ENCODE measurements at regions not wholly inside any gene's neighbourhood (a gene's known extent, or its start where the extent isn't known, plus 50 kb on each side); places are given as distances from the start of the nearest gene placed in this dataset.

- FAIRE-seq = no peak
- no peak for DNase-seq (ENCODE audit: insufficient read length)
These were observed 151.5 kb downstream of the INHBB start for GRCh38 chr2:120497261-120497977.

GRCh38 chr2:120498121-120498520 lies 152.2 kb downstream of the INHBB start:
- DNase-seq (ENCODE audit: insufficient read length) (no peak), FAIRE-seq (no peak)
- TF ChIP-seq POLR2AphosphoS5 (IDR thresholded peaks at IDR 0.05; ENCODE audit: low read depth, low read length) = no peak
- no peak for TF ChIP-seq TAF1 (IDR thresholded peaks at IDR 0.05; ENCODE audit: borderline replicate concordance, low read depth, low read length)
- no peak for TF ChIP-seq POLR2A (IDR thresholded peaks at IDR 0.05; ENCODE audit: low read depth, low read length)

More at GRCh38 chr2:120497261-120497977, 151.5 kb downstream of the INHBB start:
- no peak for TF ChIP-seq TAF1 (IDR thresholded peaks at IDR 0.05; ENCODE audit: borderline replicate concordance, low read depth, low read length)
- TF ChIP-seq POLR2AphosphoS5 (IDR thresholded peaks at IDR 0.05; ENCODE audit: low read depth, low read length) = no peak
- no peak for TF ChIP-seq POLR2A (IDR thresholded peaks at IDR 0.05; ENCODE audit: low read depth, low read length)

DNA sequence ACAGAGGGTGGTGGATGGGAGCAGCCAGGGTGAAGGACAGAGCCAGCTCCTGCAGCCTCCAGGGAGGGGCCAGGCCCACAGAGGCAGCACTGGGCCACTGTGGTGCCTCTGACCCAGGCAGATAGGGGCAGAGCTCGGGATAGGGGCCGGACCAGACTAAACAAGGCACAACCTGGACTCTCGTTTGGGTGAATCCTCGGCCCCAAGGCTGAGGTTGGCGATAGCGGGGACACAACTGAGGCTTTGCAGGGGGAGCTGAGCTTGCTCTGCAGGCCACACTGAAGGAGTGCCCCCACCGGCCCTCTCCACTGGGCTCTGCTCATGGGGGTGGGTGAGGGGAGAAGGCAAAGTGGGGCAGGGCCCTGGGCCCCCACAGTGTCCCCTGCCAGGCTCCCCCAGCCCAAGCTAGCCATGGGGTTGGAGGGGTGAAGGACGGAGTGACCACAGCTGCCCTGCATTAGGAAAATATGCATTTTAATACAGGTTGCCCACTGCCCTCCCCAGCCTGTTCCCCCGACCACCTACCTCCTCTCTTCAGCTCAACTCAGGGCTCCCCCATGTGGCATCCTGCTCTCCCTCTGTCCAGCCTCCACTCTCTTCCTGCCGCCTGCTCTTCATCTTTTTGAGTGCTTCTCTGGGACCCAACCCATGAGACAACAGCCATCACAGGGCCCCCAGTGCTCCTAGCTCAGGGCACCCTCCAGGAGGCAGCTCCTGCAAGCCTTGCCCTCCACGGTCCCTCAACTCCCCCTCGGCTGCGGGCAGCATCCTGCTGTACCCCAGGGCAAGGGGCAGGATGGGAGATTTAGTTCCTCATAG lies 152.8 kb downstream of the INHBB start:
- DNase-seq (ENCODE audit: insufficient read length) (no peak), FAIRE-seq (no peak)
- no peak for TF ChIP-seq TAF1 (IDR thresholded peaks at IDR 0.05; ENCODE audit: borderline replicate concordance, low read depth, low read length)
- no peak for TF ChIP-seq POLR2A (IDR thresholded peaks at IDR 0.05; ENCODE audit: low read depth, low read length)
- TF ChIP-seq POLR2AphosphoS5 (IDR thresholded peaks at IDR 0.05; ENCODE audit: low read depth, low read length) = no peak

GRCh38 chr2:120499784-120500495 lies 154.0 kb downstream of the INHBB start:
- DNase-seq (ENCODE audit: insufficient read length) = no peak
- TF ChIP-seq TAF1 (IDR thresholded peaks at IDR 0.05; ENCODE audit: borderline replicate concordance, low read depth, low read length) (no peak), POLR2A (IDR thresholded peaks at IDR 0.05; ENCODE audit: low read depth, low read length) (no peak)
- no peak for FAIRE-seq

- FAIRE-seq (no peak), DNase-seq (ENCODE audit: insufficient read length) (no peak)
- TF ChIP-seq TAF1 (IDR thresholded peaks at IDR 0.05; ENCODE audit: borderline replicate concordance, low read depth, low read length) = no peak
- no peak for TF ChIP-seq POLR2A (IDR thresholded peaks at IDR 0.05; ENCODE audit: low read depth, low read length)
- no peak for TF ChIP-seq POLR2AphosphoS5 (IDR thresholded peaks at IDR 0.05; ENCODE audit: low read depth, low read length)
These were observed 155.7 kb downstream of the INHBB start for GRCh38 chr2:120501591-120501990.

- no peak for FAIRE-seq
- TF ChIP-seq POLR2AphosphoS5 (IDR thresholded peaks at IDR 0.05; ENCODE audit: low read depth, low read length) (no peak), POLR2A (IDR thresholded peaks at IDR 0.05; ENCODE audit: low read depth, low read length) (no peak), TAF1 (IDR thresholded peaks at IDR 0.05; ENCODE audit: borderline replicate concordance, low read depth, low read length) (no peak)
- no peak for DNase-seq (ENCODE audit: insufficient read length)
These were observed 156.4 kb downstream of the INHBB start for GRCh38 chr2:120502357-120502756.

DNA sequence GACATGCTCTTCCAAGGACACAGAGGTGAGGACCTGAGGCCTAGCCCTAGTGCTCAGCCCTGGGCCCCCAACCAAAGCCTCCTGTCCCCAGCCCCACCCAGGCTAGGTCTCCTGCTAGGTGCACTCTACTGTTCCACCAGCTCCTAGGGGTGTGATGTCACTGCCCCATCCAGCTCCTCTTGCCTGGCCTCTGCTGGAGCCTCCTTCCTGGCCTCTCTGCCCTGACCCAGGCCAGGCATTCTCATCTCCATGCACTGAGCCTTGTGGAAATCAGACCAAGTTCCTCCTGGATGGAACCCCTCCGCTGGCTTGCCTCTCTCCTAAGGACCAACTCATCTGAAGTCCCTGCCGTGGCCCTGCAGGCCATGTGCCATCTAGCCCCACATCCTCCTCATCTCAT lies 156.8 kb downstream of the INHBB start:
- no peak for TF ChIP-seq POLR2A (IDR thresholded peaks at IDR 0.05; ENCODE audit: low read depth, low read length)
- TF ChIP-seq POLR2AphosphoS5 (IDR thresholded peaks at IDR 0.05; ENCODE audit: low read depth, low read length) = no peak
- no peak for TF ChIP-seq TAF1 (IDR thresholded peaks at IDR 0.05; ENCODE audit: borderline replicate concordance, low read depth, low read length)
- DNase-seq (ENCODE audit: insufficient read length) = no peak
- no peak for FAIRE-seq

DNA sequence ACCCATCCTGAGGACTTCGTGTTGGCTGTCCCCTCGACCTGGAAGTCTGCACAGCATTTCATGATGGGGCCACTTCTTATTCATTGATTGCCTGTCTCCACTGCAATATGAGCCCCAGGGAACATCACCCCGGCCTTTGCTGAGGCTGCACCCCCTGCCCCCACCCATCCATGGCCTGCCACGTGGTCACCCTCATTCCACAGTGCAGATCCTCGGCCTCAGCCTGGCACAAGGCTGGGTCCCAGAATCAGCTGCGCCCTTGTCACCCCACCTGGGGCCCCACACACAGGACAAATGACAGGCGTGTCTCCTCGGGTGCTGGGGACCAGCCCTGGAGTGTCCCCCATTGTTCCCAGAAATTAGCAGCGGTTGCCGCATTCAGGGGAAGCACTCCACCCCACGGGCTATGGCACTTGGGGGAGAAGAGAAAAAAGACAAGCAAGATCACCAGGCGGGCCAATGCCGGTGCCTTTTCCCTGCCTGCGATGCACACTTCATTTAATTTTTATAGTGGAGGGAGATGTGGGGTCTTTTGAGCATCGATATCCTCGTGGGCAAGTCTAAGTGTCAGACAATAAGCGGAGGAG lies 157.4 kb downstream of the INHBB start:
- no peak for DNase-seq (ENCODE audit: insufficient read length)
- no peak for TF ChIP-seq POLR2A (IDR thresholded peaks at IDR 0.05; ENCODE audit: low read depth, low read length)
- no peak for TF ChIP-seq TAF1 (IDR thresholded peaks at IDR 0.05; ENCODE audit: borderline replicate concordance, low read depth, low read length)
- TF ChIP-seq POLR2AphosphoS5 (IDR thresholded peaks at IDR 0.05; ENCODE audit: low read depth, low read length) = no peak
- FAIRE-seq = no peak

DNA sequence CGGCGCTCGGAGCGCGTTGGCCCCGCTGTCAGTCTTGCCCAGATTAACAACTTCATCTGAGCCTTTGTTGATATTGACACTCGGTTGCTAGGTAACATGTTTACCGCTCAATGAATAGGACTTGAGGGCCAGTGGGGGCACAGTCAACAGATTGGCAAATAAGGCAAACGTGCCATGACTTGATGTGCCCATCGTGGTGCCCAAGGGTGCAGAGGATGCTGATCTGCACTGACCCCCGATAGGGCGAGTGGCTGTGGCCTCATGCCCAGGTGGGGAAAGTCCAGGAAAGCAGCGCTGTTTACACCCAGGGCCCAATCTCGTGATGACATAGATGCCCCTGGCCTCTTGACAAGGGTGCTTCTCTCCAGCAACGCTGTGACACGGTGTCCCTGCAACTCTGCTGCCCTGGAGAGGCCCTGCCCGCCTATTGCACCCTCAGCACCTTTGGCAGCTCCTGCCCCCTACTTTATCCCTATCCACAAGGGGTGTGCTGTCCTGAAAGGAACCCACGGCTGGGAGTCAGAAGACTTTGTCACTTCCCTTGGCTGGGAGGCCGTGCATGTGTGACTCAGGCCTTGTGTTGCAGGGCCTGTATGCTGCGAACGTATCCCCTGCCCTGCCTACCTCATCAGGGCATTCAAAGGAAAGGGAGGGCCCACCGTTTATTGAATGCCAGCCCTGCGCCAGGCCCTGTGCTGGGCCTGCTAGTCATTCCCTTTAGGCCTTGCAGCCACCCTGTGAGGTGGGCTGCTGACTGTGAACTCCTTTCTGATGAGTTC lies 158.0 kb downstream of the INHBB start:
- TF ChIP-seq POLR2AphosphoS5 (IDR thresholded peaks at IDR 0.05; ENCODE audit: low read depth, low read length) (no peak), POLR2A (IDR thresholded peaks at IDR 0.05; ENCODE audit: low read depth, low read length) (no peak), TAF1 (IDR thresholded peaks at IDR 0.05; ENCODE audit: borderline replicate concordance, low read depth, low read length) (no peak)
- DNase-seq (ENCODE audit: insufficient read length) (no peak), FAIRE-seq (no peak)

- DNase-seq (ENCODE audit: insufficient read length) (no peak), FAIRE-seq (no peak)
- TF ChIP-seq TAF1 (IDR thresholded peaks at IDR 0.05; ENCODE audit: borderline replicate concordance, low read depth, low read length) = no peak
- no peak for TF ChIP-seq POLR2A (IDR thresholded peaks at IDR 0.05; ENCODE audit: low read depth, low read length)
- TF ChIP-seq POLR2AphosphoS5 (IDR thresholded peaks at IDR 0.05; ENCODE audit: low read depth, low read length) = no peak
These were observed 159.2 kb downstream of the INHBB start for GRCh38 chr2:120504936-120505705.
